DOHH2 (cell line): ENCODE measurements at regions not wholly inside any gene's neighbourhood (a gene's known extent, or its start where the extent isn't known, plus 50 kb on each side); places are given as distances from the start of the nearest gene placed in this dataset.

Experiments
- CTCF ChIP-seq: fragments of 200-600 bp; sonication (generic); IDR thresholded peaks from one replicate; pipeline ENCODE4 v1.5.1; 2014; ENCODE audit warnings: antibody characterized with exemption, mild to moderate bottlenecking, low read depth, low read length; ENCODE audit not compliant: poor library complexity, severe bottlenecking
- EZH2phosphoT487 ChIP-seq: fragments of 200-600 bp; sonication (generic); IDR thresholded peaks from 2 replicates; pipeline ENCODE4 v1.6.1; 2017; ENCODE audit warnings: borderline replicate concordance, mild to moderate bottlenecking, antibody characterized with exemption, low read length, moderate library complexity, mixed read lengths

GRCh38 chr11:38683484-38683883 is 2085.4 kb upstream of the RAG2 start:
- TF ChIP-seq CTCF (no peak), EZH2phosphoT487 (no peak)
